ENCODE measurements at regions not wholly inside any gene's neighbourhood (a gene's known extent, or its start where the extent isn't known, plus 50 kb on each side); places are given as distances from the start of the nearest gene placed in this dataset.

DNA sequence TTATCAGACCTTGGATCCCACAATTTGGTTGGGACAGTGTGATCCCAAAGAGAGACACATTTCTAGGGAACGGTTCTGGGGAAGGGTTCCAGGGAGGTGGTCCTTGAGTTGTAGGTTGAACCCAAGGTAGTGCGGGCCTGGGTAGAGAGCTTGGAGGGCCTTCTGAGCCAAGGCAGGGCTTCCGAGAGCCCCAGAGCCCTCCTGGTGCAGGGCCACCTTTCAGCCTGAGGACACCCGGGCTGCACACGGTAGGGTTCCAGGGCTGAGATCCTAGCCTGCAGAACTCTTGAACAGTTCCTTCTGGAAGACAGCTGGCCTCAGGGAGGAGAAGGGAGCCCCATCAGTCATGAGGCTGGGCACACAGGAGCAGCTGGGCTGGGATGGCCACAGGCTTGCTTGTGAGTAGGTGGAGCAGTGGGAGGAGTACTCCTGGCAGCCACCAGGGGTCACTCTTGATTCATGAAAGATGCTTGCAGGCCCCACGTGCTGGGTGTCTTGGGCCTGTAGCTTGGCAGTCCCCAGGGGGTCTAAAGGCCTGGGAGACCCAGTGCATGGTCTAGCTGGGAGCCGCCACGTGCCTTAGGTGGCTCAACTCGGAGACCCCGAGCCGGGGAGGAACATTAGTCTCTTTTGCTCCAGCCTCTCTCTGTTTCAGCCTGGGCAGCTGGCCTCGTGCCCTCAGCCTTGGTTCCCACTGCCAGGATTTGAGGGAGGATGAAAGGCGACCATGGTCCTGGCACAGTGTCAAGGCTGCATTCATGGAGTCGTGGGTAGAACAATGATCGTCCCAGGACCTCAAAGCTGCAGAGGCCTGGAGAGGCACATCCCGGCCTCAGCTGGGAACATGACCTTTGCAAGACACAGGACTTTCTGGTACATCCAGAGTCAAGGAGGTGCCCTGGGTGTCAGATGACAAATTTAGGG is 381.6 kb downstream of the TYW1 start:
- Histone ChIP-seq H3K4me1 (ENCODE audit: insufficient read depth) (peaks cover 3% of the 10 kb centered on the region), H3K27ac (no peak overlapping the region), H3K36me3 (no peaks in the 10 kb centered on the region), H3K27me3 (no peaks in the 10 kb centered on the region), H3K4me3 (no peak overlapping the region), H3K9me3 (no peaks in the 10 kb centered on the region)
- TF ChIP-seq, protein P1, sequence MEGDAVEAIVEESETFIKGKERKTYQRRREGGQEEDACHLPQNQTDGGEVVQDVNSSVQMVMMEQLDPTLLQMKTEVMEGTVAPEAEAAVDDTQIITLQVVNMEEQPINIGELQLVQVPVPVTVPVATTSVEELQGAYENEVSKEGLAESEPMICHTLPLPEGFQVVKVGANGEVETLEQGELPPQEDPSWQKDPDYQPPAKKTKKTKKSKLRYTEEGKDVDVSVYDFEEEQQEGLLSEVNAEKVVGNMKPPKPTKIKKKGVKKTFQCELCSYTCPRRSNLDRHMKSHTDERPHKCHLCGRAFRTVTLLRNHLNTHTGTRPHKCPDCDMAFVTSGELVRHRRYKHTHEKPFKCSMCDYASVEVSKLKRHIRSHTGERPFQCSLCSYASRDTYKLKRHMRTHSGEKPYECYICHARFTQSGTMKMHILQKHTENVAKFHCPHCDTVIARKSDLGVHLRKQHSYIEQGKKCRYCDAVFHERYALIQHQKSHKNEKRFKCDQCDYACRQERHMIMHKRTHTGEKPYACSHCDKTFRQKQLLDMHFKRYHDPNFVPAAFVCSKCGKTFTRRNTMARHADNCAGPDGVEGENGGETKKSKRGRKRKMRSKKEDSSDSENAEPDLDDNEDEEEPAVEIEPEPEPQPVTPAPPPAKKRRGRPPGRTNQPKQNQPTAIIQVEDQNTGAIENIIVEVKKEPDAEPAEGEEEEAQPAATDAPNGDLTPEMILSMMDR (IDR thresholded peaks at IDR 0.05): peak; percentile 24 to 64 (median 52)
- TF ChIP-seq POLR2A (IDR thresholded peaks at IDR 0.05): no peak
- peak; percentile 32 to 76 (median 65) for DNase-seq
- whole genome bisulfite sequencing, 3 donors: 32 to 44% (median 34%) methylated on average over 15 to 16 of the region's 16 CpGs
- intact Hi-C loops (cut with DNase I): loop anchor here in 1 of 4 donors (10.0 kb wide), 1 partner anchor 247 kb away; no protein-coding TSS in a partner anchor

DNA sequence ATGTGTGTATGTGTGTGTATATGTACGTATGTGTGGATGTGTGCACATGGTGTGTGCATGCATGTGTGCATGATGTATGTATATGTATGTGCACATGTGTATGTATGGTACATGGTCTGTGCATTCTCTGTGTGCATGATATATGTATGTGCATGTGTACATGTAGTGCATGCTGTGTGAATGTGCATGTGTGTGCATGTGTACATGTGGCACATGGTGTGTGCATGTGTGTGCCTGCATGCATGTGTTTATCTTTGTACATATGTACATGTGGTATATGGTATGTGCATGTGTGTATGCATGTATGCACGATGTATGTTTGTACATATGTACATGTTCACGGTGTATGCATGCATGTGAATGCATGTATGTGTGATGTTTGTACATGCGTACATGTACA is 383.7 kb downstream of the TYW1 start:
- Histone ChIP-seq H3K9me3 (no peaks in the 10 kb centered on the region), H3K27me3 (no peaks in the 10 kb centered on the region), H3K4me1 (ENCODE audit: insufficient read depth) (peaks cover 3% of the 10 kb centered on the region), H3K4me3 (no peak overlapping the region), H3K27ac (no peak overlapping the region), H3K36me3 (no peaks in the 10 kb centered on the region)
- TF ChIP-seq, protein P1 (IDR thresholded peaks at IDR 0.05): no peak
- no peak for TF ChIP-seq POLR2A (IDR thresholded peaks at IDR 0.05)
- no peak for TF ChIP-seq EP300 (IDR thresholded peaks at IDR 0.05)
- no peak for DNase-seq
- intact Hi-C loops (cut with DNase I): no loop called here
- WGBS, 3 donors: 68 to 83% (median 80%) methylated on average over 4 of the region's 4 CpGs

DNA sequence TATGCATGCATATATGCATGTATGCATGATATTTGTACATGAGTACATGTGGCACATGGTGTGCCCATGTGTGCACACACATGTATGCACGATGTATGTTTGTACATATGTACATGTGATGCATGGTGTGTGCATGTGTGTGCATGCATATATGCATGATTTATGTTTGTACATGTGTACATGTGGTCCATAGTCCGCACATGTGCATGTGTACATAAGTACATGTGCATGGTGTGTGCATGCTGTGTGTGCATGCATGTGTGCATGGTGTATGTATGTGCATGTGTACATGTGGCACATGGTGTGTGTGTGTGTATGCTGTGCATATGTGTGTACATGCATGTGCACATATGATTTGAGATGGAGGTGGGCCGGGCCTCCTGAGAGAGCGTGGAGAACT is 384.2 kb downstream of the TYW1 start:
- Histone ChIP-seq H3K4me1 (ENCODE audit: insufficient read depth) (peaks cover 3% of the 10 kb centered on the region), H3K9me3 (no peaks in the 10 kb centered on the region), H3K27me3 (no peaks in the 10 kb centered on the region), H3K4me3 (no peak overlapping the region), H3K27ac (no peak overlapping the region), H3K36me3 (no peaks in the 10 kb centered on the region)
- DNase-seq: no peak
- TF ChIP-seq, protein P1 (IDR thresholded peaks at IDR 0.05): no peak
- TF ChIP-seq POLR2A (IDR thresholded peaks at IDR 0.05) (no peak), EP300 (IDR thresholded peaks at IDR 0.05) (no peak)
- 77 to 93% (median 86%) methylated on average over 4 of the region's 4 CpGs for WGBS, 3 donors
- intact Hi-C loops (cut with DNase I): no loop called here

DNA sequence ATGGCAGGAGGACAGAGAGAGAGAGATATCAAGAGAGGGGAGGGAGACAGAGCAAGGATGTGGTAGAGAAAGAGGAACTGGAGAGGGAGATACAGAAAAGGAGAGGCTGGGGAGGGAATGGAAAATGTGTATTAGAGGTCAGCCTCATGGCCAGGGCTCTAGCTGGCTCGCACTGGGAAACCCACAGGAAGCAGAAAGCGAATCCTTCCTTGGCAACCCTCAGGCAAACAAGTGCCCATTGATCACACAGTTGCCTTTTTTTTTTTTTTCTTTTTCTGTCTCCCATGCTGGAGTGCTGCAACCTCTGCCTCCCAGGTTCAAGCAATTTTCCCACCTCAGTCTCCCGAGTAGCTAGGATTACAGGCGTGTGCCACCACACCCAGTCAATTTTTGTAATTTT is 391.2 kb downstream of the TYW1 start:
- no peak overlapping the region for H3K4me3 ChIP-seq
- H3K4me1 ChIP-seq (ENCODE audit: insufficient read depth): no peaks in the 10 kb centered on the region
- no peaks in the 10 kb centered on the region for H3K9me3 ChIP-seq
- no peaks in the 10 kb centered on the region for H3K27me3 ChIP-seq
- intact Hi-C loops (cut with DNase I): no loop called here
- H3K27ac ChIP-seq: no peak overlapping the region
- 75 to 82% (median 81%) methylated on average over 4 of the region's 4 CpGs for WGBS, 3 donors
- TF ChIP-seq EP300 (IDR thresholded peaks at IDR 0.05): no peak
- TF ChIP-seq, protein P1 (IDR thresholded peaks at IDR 0.05): no peak
- TF ChIP-seq POLR2A (IDR thresholded peaks at IDR 0.05): no peak
- DNase-seq: no peak
- H3K36me3 ChIP-seq: no peaks in the 10 kb centered on the region

Data from ovary (tissue), 7 donors.